Stimulated activated CD4-positive, alpha-beta T cell treated with anti-CD3 and anti-CD28 coated beads, Interleukin-1b, Interleukin-23, amount 100 ng/mL, for 24 hours (primary cell): ENCODE measurements at regions not wholly inside any gene's neighbourhood (a gene's known extent, or its start where the extent isn't known, plus 50 kb on each side); places are given as distances from the start of the nearest gene placed in this dataset.

Experiments
- DNase-seq, 4 experiments: peaks; one replicate each; pipeline ENCODE4 v3.0.0-alpha.2; 2020; ENCODE audit warnings: low read depth in 4 of 4, low spot score in 1 of 4

- no peak for DNase-seq
These were observed 71.4 kb upstream of the GLS start for GRCh38 chr2:190809139-190809764.

DNA sequence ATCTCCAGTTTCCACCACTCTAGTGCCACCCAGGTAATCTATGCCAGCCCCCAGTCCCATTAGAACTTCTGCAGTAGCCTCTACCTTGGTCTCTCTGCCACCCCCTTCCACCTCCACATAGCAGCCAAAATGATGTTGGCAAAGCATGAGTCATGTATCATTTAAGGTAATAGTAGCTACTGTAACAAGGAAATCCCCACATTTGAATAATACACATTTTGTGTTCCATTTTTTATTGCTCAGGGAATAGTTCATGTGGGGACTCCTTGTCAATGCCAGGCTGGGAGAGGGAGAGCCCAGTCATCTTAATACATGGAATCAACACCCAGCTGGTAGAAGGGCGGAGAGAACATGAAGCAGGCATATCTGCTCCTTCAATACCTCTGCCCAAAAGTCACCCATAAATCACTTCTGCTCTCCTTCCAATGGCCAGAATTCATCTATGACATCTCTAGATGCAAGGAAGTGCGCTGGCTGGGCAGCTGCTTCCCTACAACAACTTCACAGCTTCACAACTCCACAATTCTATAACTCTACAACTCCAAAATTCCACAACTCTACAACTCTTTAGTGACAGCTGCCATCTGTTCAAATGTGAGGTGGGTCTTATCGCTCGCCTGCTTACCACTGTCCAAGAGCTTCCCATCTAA, 70.6 kb upstream of the GLS start:
- DNase-seq, result no peak

- DNase-seq, result no peak
These were observed 69.5 kb upstream of the GLS start for GRCh38 chr2:190810981-190811587.

DNA sequence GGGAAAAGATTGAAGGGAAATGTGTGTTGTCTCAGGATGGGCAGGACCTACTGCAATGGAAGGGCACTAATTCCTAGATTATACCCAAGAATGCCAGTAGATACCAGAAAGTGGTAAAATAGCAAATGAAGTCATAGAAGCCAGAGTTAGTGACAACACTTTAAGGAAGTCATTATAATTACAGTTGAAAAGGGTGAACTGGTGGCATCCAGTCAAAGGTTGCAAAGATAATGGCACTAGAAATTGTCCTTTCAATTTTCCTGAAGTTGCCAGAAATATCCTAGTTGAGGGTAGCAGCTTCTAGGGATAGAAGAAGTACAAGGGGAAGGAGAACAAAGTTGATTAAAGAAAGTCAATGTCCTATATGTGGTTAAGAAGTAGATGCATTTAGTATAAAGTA, 68.8 kb upstream of the GLS start:
- no peak for DNase-seq

- DNase-seq, result no peak
These were observed 67.9 kb upstream of the GLS start for GRCh38 chr2:190812506-190813294.

DNA sequence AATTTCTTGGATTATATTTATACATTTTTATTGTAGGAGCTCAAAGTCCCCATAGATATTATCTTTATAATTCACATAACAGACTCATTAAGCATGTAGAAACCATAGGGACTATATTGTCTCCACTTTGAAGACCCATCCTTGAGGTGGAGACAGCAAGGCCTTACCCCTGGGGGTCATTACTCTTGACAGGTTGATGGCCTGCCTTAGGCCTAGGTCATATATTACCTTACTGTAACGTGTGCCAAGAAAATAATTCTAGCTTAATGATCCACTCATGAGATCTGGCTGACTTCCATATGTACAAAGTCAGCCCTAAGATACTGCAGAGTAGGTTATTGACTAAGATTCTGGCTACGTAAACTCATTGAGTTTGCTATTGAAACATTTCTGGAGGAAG, 65.4 kb upstream of the GLS start:
- DNase-seq, result no peak

DNA sequence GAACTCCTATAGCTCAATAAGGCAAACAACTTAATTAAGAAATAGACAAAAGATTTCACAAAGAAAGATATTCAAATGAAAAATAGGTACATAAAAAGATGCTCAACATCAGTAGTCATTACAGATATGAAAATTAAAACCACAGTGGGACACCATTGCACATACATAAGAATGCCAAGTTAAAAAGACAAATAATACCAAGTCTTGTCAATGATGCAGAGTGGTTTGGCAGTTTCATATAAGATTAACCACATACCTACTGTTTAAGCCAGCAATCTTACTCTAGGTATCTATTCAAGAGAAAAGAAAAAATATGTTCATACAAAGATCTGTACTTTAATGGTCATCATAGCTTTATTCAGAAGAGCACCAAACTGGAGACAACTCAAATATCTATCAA, 63.5 kb upstream of the GLS start:
- DNase-seq, result no peak

DNA sequence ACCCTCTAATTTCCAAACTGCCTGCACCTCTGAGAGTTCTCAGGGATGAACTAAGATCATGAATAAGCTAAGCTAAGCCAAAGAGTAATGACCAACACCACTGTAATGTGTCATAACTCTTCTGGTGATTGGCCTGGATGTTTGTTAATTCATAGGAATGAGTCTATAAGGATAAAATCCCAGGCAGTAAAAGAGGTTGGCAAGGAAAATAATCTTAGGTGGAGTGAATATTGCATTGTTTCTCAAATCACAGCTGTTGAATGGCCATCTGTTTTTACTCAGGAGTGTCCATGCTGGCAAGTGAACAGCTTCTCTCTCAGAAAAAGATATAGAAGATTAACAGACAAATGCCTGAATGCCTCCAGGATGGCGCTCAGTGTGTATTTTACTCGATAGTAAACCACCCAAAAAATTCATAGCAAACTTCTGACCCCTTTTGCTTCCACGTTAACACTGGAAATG, 60.8 kb upstream of the GLS start:
- DNase-seq, result no peak

GRCh38 chr2:190820416-190820815, 60.2 kb upstream of the GLS start:
- DNase-seq, result no peak

DNA sequence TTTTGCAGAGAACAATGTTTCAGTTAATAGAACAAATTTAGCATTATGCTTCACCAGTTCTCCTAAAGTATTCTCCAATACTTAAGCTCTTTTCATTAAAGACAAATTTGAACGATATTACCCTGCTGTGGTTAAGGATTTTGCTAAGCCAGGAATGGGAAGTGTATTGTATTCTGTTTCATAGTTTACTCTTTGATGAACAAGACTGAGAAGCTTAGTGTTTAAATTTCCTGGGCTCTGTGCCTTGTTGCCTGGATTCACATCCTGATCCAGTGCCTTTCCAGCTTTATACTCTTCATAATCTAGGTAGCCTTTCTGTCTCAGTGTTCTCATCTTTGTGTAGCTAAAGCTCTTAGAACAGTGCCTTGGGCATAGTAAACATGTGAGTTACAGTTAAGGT, 58.6 kb upstream of the GLS start:
- no peak for DNase-seq

DNA sequence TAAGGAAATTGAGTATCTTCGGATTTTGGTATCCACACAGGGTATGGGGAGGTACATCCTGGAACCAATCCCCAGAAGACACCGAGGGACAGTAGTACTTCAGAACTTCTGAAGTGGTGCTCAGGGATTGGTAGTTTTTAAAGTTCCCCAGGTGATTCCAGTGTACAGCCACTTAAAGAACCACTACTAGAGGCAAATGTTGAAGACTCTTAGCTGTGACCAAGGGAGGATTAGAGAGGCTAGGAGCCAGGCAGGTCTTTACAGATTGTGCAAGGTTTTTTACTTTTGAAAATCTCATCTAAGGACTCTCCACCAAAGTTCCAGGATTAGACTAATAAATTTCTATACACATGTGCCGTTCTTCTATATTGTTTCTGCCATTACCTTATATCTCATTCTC, 52.9 kb upstream of the GLS start:
- no peak for DNase-seq

- no peak for DNase-seq
These were observed 51.0 kb upstream of the GLS start for GRCh38 chr2:190829642-190830041.
